ENCODE measurements at regions not wholly inside any gene's neighbourhood (a gene's known extent, or its start where the extent isn't known, plus 50 kb on each side); places are given as distances from the start of the nearest gene placed in this dataset.

GRCh38 chr6:168774381-168774780 lies 333.4 kb downstream of the SMOC2 start:
- TF ChIP-seq, protein P1, sequence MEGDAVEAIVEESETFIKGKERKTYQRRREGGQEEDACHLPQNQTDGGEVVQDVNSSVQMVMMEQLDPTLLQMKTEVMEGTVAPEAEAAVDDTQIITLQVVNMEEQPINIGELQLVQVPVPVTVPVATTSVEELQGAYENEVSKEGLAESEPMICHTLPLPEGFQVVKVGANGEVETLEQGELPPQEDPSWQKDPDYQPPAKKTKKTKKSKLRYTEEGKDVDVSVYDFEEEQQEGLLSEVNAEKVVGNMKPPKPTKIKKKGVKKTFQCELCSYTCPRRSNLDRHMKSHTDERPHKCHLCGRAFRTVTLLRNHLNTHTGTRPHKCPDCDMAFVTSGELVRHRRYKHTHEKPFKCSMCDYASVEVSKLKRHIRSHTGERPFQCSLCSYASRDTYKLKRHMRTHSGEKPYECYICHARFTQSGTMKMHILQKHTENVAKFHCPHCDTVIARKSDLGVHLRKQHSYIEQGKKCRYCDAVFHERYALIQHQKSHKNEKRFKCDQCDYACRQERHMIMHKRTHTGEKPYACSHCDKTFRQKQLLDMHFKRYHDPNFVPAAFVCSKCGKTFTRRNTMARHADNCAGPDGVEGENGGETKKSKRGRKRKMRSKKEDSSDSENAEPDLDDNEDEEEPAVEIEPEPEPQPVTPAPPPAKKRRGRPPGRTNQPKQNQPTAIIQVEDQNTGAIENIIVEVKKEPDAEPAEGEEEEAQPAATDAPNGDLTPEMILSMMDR (IDR thresholded peaks at IDR 0.05), result no peak
- no peak for TF ChIP-seq POLR2A (IDR thresholded peaks at IDR 0.05)
